Neutrophil (primary cell): ENCODE measurements at regions not wholly inside any gene's neighbourhood (a gene's known extent, or its start where the extent isn't known, plus 50 kb on each side); places are given as distances from the start of the nearest gene placed in this dataset.

Source experiments
- H3K27ac ChIP-seq: fragments of 200-600 bp; sonication (generic); 2 replicates; pipeline ENCODE4 v1.5.1; 2016; ENCODE audit warnings: mild to moderate bottlenecking, moderate library complexity
- H3K27me3 ChIP-seq: fragments of 200-600 bp; sonication (generic); 2 replicates; pipeline ENCODE4 v1.6.0; 2016; ENCODE audit warnings: mild to moderate bottlenecking
- H3K36me3 ChIP-seq: fragments of 200-600 bp; sonication (generic); 2 replicates; pipeline ENCODE4 v1.5.1; 2017
- H3K4me1 ChIP-seq, 2 experiments: fragments of 200-600 bp in 1 of 2; sonication (generic) in 1 of 2; 1 replicate in 1 of 2; 2 replicates in 1 of 2; pipeline versions ENCODE4 v1.5.1 to v1.6.1; 2013 to 2016; ENCODE audit warnings: low read depth in 1 of 2, low read length in 1 of 2, mild to moderate bottlenecking in 1 of 2, moderate library complexity in 1 of 2; ENCODE audit not compliant: control insufficient read depth in 1 of 2, insufficient read depth in 1 of 2
- H3K4me3 ChIP-seq, 2 experiments: fragments of 200-600 bp in 1 of 2; sonication (generic) in 1 of 2; 1 replicate in 1 of 2; 2 replicates in 1 of 2; pipeline ENCODE4 v1.5.1; 2013 to 2016; ENCODE audit warnings: low read depth in 1 of 2, low read length in 1 of 2, mild to moderate bottlenecking in 1 of 2, moderate library complexity in 1 of 2
- H3K9me3 ChIP-seq: fragments of 200-600 bp; sonication (generic); 2 replicates; pipeline ENCODE4 v1.5.1; 2016
- CTCF ChIP-seq: fragments of 200-600 bp; sonication (generic); IDR thresholded peaks from 2 replicates; pipeline ENCODE4 v1.5.1; 2016; ENCODE audit warnings: antibody characterized with exemption

- Histone ChIP-seq H3K36me3 (no peaks in the 10 kb centered on the region), H3K4me1 (no peaks in the 10 kb centered on the region), H3K27me3 (no peaks in the 10 kb centered on the region), H3K27ac (no peak overlapping the region), H3K9me3 (no peaks in the 10 kb centered on the region), H3K4me3 (no peak overlapping the region)
- TF ChIP-seq CTCF: no peak
Observed at GRCh38 chr2:17387591-17387990, 130.6 kb downstream of the RAD51AP2 start.

- no peak for TF ChIP-seq CTCF
- H3K27me3 ChIP-seq: no peaks in the 10 kb centered on the region
- H3K4me1 ChIP-seq: no peaks in the 10 kb centered on the region
- H3K4me3 ChIP-seq: no peak overlapping the region
- H3K27ac ChIP-seq: no peak overlapping the region
- no peaks in the 10 kb centered on the region for H3K36me3 ChIP-seq
- no peaks in the 10 kb centered on the region for H3K9me3 ChIP-seq
Observed at GRCh38 chr2:17386771-17387170, 131.5 kb downstream of the RAD51AP2 start.

GRCh38 chr2:17380003-17380402 lies 138.2 kb downstream of the RAD51AP2 start:
- no peak overlapping the region for H3K27ac ChIP-seq
- H3K36me3 ChIP-seq: no peaks in the 10 kb centered on the region
- H3K4me1 ChIP-seq: no peaks in the 10 kb centered on the region
- no peaks in the 10 kb centered on the region for H3K9me3 ChIP-seq
- no peak overlapping the region for H3K4me3 ChIP-seq
- TF ChIP-seq CTCF: no peak
- H3K27me3 ChIP-seq: no peaks in the 10 kb centered on the region

GRCh38 chr2:17375262-17375661 lies 143.0 kb downstream of the RAD51AP2 start:
- Histone ChIP-seq H3K27me3 (no peaks in the 10 kb centered on the region), H3K27ac (no peak overlapping the region), H3K4me1 (no peaks in the 10 kb centered on the region), H3K9me3 (no peaks in the 10 kb centered on the region), H3K36me3 (no peaks in the 10 kb centered on the region), H3K4me3 (no peak overlapping the region)
- TF ChIP-seq CTCF: no peak

- H3K27ac ChIP-seq: no peak overlapping the region
- H3K27me3 ChIP-seq: no peaks in the 10 kb centered on the region
- H3K4me1 ChIP-seq: no peaks in the 10 kb centered on the region
- H3K4me3 ChIP-seq: no peak overlapping the region
- no peak for TF ChIP-seq CTCF
- no peaks in the 10 kb centered on the region for H3K9me3 ChIP-seq
- H3K36me3 ChIP-seq: no peaks in the 10 kb centered on the region
Observed at GRCh38 chr2:17373741-17374140, 144.5 kb downstream of the RAD51AP2 start.

GRCh38 chr2:17373041-17373440 lies 145.2 kb downstream of the RAD51AP2 start:
- no peak overlapping the region for H3K4me3 ChIP-seq
- no peaks in the 10 kb centered on the region for H3K36me3 ChIP-seq
- H3K9me3 ChIP-seq: no peaks in the 10 kb centered on the region
- no peaks in the 10 kb centered on the region for H3K27me3 ChIP-seq
- TF ChIP-seq CTCF: no peak
- no peaks in the 10 kb centered on the region for H3K4me1 ChIP-seq
- H3K27ac ChIP-seq: no peak overlapping the region
